ENCODE measurements at regions not wholly inside any gene's neighbourhood (a gene's known extent, or its start where the extent isn't known, plus 50 kb on each side); places are given as distances from the start of the nearest gene placed in this dataset.
"Not testable (repeated sequence)": the region's sequence is repeated elsewhere in the genome, so short reads cannot be mapped to it uniquely, and the experiment has no call there.

- H3K9me3 ChIP-seq (ENCODE audit: low read length): no peaks in the 10 kb centered on the region
- H2AFZ ChIP-seq (ENCODE audit: low read depth, low read length): no peak overlapping the region
- no peaks in the 10 kb centered on the region for H3K27me3 ChIP-seq (ENCODE audit: insufficient read depth, low read length)
- no peaks in the 10 kb centered on the region for H3K36me3 ChIP-seq (ENCODE audit: insufficient read depth, low read length)
- H3K4me1 ChIP-seq (ENCODE audit: insufficient read depth, low read length): peaks cover 26% of the 10 kb centered on the region
- no peak overlapping the region for H3K4me3 ChIP-seq (ENCODE audit: low read length)
Measured at GRCh38 chr11:93059117-93059957, 89.9 kb downstream of the MTNR1B start.

DNA sequence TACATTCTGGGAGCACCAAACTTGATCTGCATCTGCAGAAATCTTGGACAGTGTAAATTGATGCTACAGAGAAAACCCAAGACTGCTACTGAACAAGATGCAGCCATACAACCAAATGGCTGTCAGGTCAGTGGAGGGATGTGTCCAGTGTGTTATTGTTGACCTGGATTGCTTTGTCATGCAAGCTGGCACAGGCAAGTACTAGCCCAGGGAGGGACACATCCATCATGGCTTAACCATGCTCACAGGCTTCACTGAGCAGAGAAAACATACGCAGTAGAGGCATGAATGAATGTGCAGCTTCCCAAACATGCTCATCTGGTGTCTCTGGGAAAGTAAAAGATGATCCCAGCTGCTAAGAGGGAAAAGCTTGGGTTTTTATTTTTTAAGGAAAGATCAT lies 93.6 kb downstream of the MTNR1B start:
- peaks cover 19% of the 10 kb centered on the region for H3K4me1 ChIP-seq (ENCODE audit: insufficient read depth, low read length)
- H3K36me3 ChIP-seq (ENCODE audit: insufficient read depth, low read length): no peaks in the 10 kb centered on the region
- H3K4me3 ChIP-seq (ENCODE audit: low read length): no peak overlapping the region
- H3K9me3 ChIP-seq (ENCODE audit: low read length): no peaks in the 10 kb centered on the region
- H3K27me3 ChIP-seq (ENCODE audit: insufficient read depth, low read length): no peaks in the 10 kb centered on the region
- H2AFZ ChIP-seq (ENCODE audit: low read depth, low read length): no peak overlapping the region

GRCh38 chr11:93065074-93065674 lies 95.7 kb downstream of the MTNR1B start:
- H3K27me3 ChIP-seq (ENCODE audit: insufficient read depth, low read length); H2AFZ ChIP-seq (ENCODE audit: low read depth, low read length); H3K36me3 ChIP-seq (ENCODE audit: insufficient read depth, low read length); H3K4me1 ChIP-seq (ENCODE audit: insufficient read depth, low read length); H3K9me3 ChIP-seq (ENCODE audit: low read length); H3K4me3 ChIP-seq (ENCODE audit: low read length): not testable (repeated sequence)

GRCh38 chr11:93067881-93068390 lies 98.5 kb downstream of the MTNR1B start:
- peaks cover 8% of the 10 kb centered on the region for H3K4me1 ChIP-seq (ENCODE audit: insufficient read depth, low read length)
- no peaks in the 10 kb centered on the region for H3K36me3 ChIP-seq (ENCODE audit: insufficient read depth, low read length)
- H2AFZ ChIP-seq (ENCODE audit: low read depth, low read length): no peak overlapping the region
- no peaks in the 10 kb centered on the region for H3K27me3 ChIP-seq (ENCODE audit: insufficient read depth, low read length)
- H3K9me3 ChIP-seq (ENCODE audit: low read length): no peaks in the 10 kb centered on the region
- no peak overlapping the region for H3K4me3 ChIP-seq (ENCODE audit: low read length)

DNA sequence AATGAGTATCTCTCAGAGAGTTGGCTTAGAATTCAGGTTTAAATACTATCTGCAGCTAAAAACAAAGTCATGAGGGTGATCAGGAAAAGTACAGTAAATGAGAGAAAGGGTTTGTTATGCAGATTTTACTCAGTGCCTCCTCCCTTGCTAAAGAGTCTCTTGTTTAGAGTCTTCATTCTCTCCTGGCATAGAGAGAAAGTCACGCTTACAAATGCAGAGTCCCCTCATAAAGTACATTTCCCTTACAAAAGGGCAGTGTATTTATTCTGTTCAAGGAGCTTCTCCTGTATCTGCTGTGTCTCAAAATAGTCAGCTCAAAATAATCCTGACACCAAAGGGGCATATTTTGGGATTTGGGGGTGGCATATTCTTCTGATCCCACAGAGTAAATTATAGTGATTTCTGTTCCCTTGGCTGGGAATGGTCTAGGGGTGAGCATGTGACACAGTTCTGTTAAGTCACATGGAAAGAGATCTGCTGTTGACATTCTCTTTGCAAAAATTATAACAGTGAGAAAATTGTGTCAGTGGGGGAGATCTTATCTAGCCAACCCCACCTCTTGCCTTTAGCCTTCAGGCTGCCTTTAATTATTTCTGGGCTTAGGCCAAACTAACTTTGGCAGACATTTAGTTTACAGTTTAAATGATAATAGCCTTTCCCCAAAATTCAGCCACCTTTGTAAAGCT lies 102.9 kb downstream of the MTNR1B start:
- Histone ChIP-seq H2AFZ (ENCODE audit: low read depth, low read length) (no peak overlapping the region), H3K4me1 (ENCODE audit: insufficient read depth, low read length) (peaks cover 14% of the 10 kb centered on the region)

GRCh38 chr11:93073026-93073425 lies 103.6 kb downstream of the MTNR1B start:
- no peak overlapping the region for H3K4me3 ChIP-seq (ENCODE audit: low read length)
- no peaks in the 10 kb centered on the region for H3K36me3 ChIP-seq (ENCODE audit: insufficient read depth, low read length)
- no peaks in the 10 kb centered on the region for H3K27me3 ChIP-seq (ENCODE audit: insufficient read depth, low read length)
- H3K4me1 ChIP-seq (ENCODE audit: insufficient read depth, low read length): peaks cover 14% of the 10 kb centered on the region
- no peaks in the 10 kb centered on the region for H3K9me3 ChIP-seq (ENCODE audit: low read length)
- H2AFZ ChIP-seq (ENCODE audit: low read depth, low read length): no peak overlapping the region

More for the DNA sequence above, 102.9 kb downstream of the MTNR1B start:
- Histone ChIP-seq H3K36me3 (ENCODE audit: insufficient read depth, low read length) (no peaks in the 10 kb centered on the region), H3K4me3 (ENCODE audit: low read length) (no peak overlapping the region), H3K9me3 (ENCODE audit: low read length) (no peaks in the 10 kb centered on the region), H3K27me3 (ENCODE audit: insufficient read depth, low read length) (no peaks in the 10 kb centered on the region)

GRCh38 chr11:93073508-93074280 lies 104.2 kb downstream of the MTNR1B start:
- no peaks in the 10 kb centered on the region for H3K9me3 ChIP-seq (ENCODE audit: low read length)
- H2AFZ ChIP-seq (ENCODE audit: low read depth, low read length): no peak overlapping the region
- H3K4me3 ChIP-seq (ENCODE audit: low read length): no peak overlapping the region
- H3K36me3 ChIP-seq (ENCODE audit: insufficient read depth, low read length): no peaks in the 10 kb centered on the region
- H3K27me3 ChIP-seq (ENCODE audit: insufficient read depth, low read length): no peaks in the 10 kb centered on the region
- H3K4me1 ChIP-seq (ENCODE audit: insufficient read depth, low read length): peaks cover 12% of the 10 kb centered on the region

- no peak overlapping the region for H3K4me3 ChIP-seq (ENCODE audit: low read length)
- H2AFZ ChIP-seq (ENCODE audit: low read depth, low read length): no peak overlapping the region
- no peaks in the 10 kb centered on the region for H3K27me3 ChIP-seq (ENCODE audit: insufficient read depth, low read length)
- peaks cover 15% of the 10 kb centered on the region for H3K4me1 ChIP-seq (ENCODE audit: insufficient read depth, low read length)
- no peaks in the 10 kb centered on the region for H3K36me3 ChIP-seq (ENCODE audit: insufficient read depth, low read length)
- H3K9me3 ChIP-seq (ENCODE audit: low read length): no peaks in the 10 kb centered on the region
Measured at GRCh38 chr11:93074352-93074751, 104.9 kb downstream of the MTNR1B start.

DNA sequence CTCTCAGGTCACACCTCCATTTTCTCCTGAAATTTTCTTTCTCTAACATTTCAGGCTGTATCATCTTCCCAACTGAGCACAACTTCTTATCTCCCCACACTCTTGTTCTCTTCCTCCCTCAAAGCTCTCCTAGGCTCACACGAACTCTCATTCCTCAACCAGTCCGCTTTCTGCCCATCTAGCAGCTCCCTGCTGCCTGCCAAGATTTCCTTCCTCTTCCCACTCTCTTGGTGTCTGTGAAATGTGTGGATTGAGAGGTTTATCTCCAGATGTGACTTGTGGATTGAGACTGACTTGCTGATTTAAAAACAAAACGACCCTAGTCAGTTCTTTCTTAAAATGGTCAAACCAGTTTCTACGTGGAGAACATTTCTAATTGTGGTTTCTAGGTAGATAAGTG lies 106.3 kb downstream of the MTNR1B start:
- Histone ChIP-seq H3K9me3 (ENCODE audit: low read length) (no peaks in the 10 kb centered on the region), H2AFZ (ENCODE audit: low read depth, low read length) (no peak overlapping the region), H3K4me1 (ENCODE audit: insufficient read depth, low read length) (peaks cover 29% of the 10 kb centered on the region), H3K27me3 (ENCODE audit: insufficient read depth, low read length) (no peaks in the 10 kb centered on the region), H3K36me3 (ENCODE audit: insufficient read depth, low read length) (no peaks in the 10 kb centered on the region), H3K4me3 (ENCODE audit: low read length) (no peak overlapping the region)

- Histone ChIP-seq H3K36me3 (ENCODE audit: insufficient read depth, low read length) (no peaks in the 10 kb centered on the region), H2AFZ (ENCODE audit: low read depth, low read length) (no peak overlapping the region), H3K4me1 (ENCODE audit: insufficient read depth, low read length) (peaks cover 40% of the 10 kb centered on the region), H3K27me3 (ENCODE audit: insufficient read depth, low read length) (no peaks in the 10 kb centered on the region), H3K9me3 (ENCODE audit: low read length) (no peaks in the 10 kb centered on the region), H3K4me3 (ENCODE audit: low read length) (no peak overlapping the region)
Measured at GRCh38 chr11:93080146-93080759, 110.8 kb downstream of the MTNR1B start.

DNA sequence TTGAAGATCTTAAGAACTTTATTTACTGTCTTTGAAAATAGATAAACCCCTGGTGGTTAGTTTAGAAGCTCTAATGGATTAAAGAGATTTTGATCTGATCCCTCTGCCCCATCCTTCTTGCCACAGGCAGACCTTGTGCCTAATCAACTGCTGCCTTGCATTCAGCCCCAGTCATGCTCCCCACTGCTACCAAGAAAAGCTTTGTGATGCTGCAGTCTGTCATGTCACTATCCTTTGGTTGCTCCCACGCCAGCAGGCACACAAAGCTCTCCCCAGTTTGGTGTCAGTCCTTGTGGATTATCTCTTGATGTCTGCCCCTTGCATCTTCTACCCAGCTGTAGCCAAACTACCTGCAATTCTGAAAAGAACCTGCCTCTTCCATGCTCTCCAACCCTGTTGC lies 112.2 kb downstream of the MTNR1B start:
- Histone ChIP-seq H3K9me3 (ENCODE audit: low read length) (no peaks in the 10 kb centered on the region), H3K4me1 (ENCODE audit: insufficient read depth, low read length) (peaks cover 52% of the 10 kb centered on the region), H2AFZ (ENCODE audit: low read depth, low read length) (no peak overlapping the region), H3K27me3 (ENCODE audit: insufficient read depth, low read length) (no peaks in the 10 kb centered on the region), H3K36me3 (ENCODE audit: insufficient read depth, low read length) (no peaks in the 10 kb centered on the region), H3K4me3 (ENCODE audit: low read length) (no peak overlapping the region)

DNA sequence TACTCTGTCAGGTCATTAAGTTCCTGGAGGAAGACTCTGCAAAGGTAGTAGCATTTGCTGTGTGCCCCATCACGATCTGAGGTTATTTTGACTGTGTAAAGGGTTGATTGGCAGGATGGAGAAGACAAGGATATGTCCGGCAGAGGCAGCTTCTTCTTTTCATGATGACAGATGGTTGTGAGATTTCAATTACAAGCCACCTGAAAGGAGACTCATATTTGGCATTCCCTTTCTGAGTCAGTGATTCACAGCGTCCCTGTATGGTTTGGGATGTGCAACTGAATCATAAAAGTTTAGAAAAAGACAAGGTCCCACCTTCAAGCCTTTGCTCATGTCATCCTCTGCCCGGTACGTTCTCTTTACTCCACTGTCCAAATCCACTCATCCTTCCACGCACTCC lies 113.4 kb downstream of the MTNR1B start:
- Histone ChIP-seq H3K4me3 (ENCODE audit: low read length) (no peak overlapping the region), H3K9me3 (ENCODE audit: low read length) (no peaks in the 10 kb centered on the region), H3K27me3 (ENCODE audit: insufficient read depth, low read length) (no peaks in the 10 kb centered on the region), H2AFZ (ENCODE audit: low read depth, low read length) (no peak overlapping the region), H3K4me1 (ENCODE audit: insufficient read depth, low read length) (peaks cover 64% of the 10 kb centered on the region), H3K36me3 (ENCODE audit: insufficient read depth, low read length) (no peaks in the 10 kb centered on the region)
